ENCODE measurements at regions not wholly inside any gene's neighbourhood (a gene's known extent, or its start where the extent isn't known, plus 50 kb on each side); places are given as distances from the start of the nearest gene placed in this dataset.

DNA sequence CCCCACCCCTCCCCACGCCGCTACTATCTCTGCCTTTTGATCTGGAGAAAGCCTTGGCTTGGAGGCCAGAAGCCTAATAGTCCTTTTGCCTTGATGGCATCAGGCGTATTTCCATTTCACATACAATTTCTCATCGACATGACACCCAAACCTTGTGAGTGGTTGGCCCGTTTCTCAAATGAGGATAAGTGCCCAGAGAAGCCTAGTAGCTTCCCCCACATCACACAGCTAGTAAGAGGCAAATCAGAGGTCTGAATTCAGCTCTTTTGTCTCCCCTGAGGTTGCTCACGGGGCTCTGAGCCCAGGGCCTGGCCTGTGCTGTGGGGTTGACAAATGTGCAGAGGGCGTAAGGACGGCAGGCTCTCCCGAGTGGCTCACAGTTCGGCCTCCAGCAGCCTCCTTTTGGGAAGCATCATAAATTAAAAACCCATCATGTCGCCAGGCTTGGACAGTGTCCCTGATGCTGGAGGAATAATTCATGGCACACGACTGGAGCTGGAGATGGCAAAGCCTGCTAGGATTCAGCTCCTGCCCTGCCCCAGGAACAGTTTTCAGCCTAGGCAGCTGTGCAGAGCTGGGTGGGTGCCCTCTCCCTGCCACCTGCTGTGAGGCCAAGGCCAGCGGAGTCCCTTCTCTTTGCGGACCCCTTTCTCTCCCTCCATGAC is 263.8 kb downstream of the NSG2 start:
- TF ChIP-seq POLR2A (IDR thresholded peaks at IDR 0.05) (no peak), CTCF (IDR thresholded peaks at IDR 0.05) (no peak)
